MM.1S (cell line): ENCODE measurements at regions not wholly inside any gene's neighbourhood (a gene's known extent, or its start where the extent isn't known, plus 50 kb on each side); places are given as distances from the start of the nearest gene placed in this dataset.

ENCODE experiments used
- EZH2 ChIP-seq: fragments of 300-600 bp; sonication (generic); optimal IDR thresholded peaks from 2 replicates; pipeline ENCODE3; 2017; ENCODE audit warnings: low read depth, mild to moderate bottlenecking, antibody characterized with exemption, low read length, mixed read lengths
- TF ChIP-seq, protein P1 (sequence below): fragments of 300-600 bp; sonication (generic); IDR thresholded peaks from 2 replicates; pipeline ENCODE4 v1.5.1; 2016; ENCODE audit warnings: antibody characterized with exemption, low read length, mixed read lengths

DNA sequence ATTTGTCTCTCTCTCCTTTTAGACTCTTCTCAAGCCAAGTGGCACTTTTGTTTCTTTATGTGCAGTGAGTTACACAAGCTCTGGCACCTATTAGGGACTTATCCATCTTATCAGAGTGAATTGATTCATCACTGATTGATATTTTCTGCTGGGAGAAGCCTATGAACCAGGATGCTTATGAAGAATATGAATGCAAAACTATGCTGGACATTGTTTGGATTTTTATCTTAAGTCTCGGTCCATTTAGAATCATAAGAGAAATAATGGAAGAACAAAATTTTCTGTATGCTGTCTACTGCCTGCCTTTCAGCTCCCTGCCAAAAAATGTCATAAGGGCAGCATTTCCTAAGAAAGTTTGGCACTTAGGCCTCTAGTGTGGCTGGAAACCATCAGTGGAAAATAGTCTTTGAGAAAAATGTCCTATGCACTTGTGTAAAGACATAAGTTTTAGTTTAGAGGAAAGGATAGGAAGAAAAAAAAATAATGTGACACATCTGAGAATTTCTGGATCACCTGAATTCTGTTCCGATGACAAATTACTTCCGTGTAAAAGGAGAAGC lies 365.7 kb upstream of the MAD2L1 start:
- TF ChIP-seq, protein P1, sequence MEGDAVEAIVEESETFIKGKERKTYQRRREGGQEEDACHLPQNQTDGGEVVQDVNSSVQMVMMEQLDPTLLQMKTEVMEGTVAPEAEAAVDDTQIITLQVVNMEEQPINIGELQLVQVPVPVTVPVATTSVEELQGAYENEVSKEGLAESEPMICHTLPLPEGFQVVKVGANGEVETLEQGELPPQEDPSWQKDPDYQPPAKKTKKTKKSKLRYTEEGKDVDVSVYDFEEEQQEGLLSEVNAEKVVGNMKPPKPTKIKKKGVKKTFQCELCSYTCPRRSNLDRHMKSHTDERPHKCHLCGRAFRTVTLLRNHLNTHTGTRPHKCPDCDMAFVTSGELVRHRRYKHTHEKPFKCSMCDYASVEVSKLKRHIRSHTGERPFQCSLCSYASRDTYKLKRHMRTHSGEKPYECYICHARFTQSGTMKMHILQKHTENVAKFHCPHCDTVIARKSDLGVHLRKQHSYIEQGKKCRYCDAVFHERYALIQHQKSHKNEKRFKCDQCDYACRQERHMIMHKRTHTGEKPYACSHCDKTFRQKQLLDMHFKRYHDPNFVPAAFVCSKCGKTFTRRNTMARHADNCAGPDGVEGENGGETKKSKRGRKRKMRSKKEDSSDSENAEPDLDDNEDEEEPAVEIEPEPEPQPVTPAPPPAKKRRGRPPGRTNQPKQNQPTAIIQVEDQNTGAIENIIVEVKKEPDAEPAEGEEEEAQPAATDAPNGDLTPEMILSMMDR: no peak
- no peak for TF ChIP-seq EZH2
